NT2/D1 (cell line): ENCODE measurements at regions not wholly inside any gene's neighbourhood (a gene's known extent, or its start where the extent isn't known, plus 50 kb on each side); places are given as distances from the start of the nearest gene placed in this dataset.

Experiments used
- YY1 ChIP-seq: IDR thresholded peaks from 2 replicates; pipeline ENCODE4 v1.6.1; 2011; ENCODE audit not compliant: insufficient read length, insufficient read depth
- ZNF274 ChIP-seq: IDR thresholded peaks from 2 replicates; pipeline ENCODE4 v1.6.1; 2011; ENCODE audit warnings: mild to moderate bottlenecking, low read depth, low read length

GRCh38 chr5:173493040-173493439 is 123.4 kb downstream of the BOD1 start:
- no peak for TF ChIP-seq YY1
- TF ChIP-seq ZNF274: no peak
